ENCODE measurements at regions not wholly inside any gene's neighbourhood (a gene's known extent, or its start where the extent isn't known, plus 50 kb on each side); places are given as distances from the start of the nearest gene placed in this dataset.

GRCh38 chr13:44229371-44230030, 144.1 kb upstream of the SERP2 start:
- DNase-seq: no peak

GRCh38 chr13:44230071-44230470, 143.6 kb upstream of the SERP2 start:
- no peak for DNase-seq

- no peak for DNase-seq
Measured at GRCh38 chr13:44230736-44231135, 142.9 kb upstream of the SERP2 start.

- DNase-seq: no peak
Measured at GRCh38 chr13:44231786-44232516, 141.7 kb upstream of the SERP2 start.

- DNase-seq: no peak
Measured at GRCh38 chr13:44232774-44233173, 140.8 kb upstream of the SERP2 start.

- no peak for DNase-seq
Measured at GRCh38 chr13:44234566-44234965, 139.1 kb upstream of the SERP2 start.

GRCh38 chr13:44236370-44236769, 137.3 kb upstream of the SERP2 start:
- DNase-seq: no peak

GRCh38 chr13:44236801-44237207, 136.8 kb upstream of the SERP2 start:
- no peak for DNase-seq

- DNase-seq: no peak
Measured at GRCh38 chr13:44237276-44237767, 136.3 kb upstream of the SERP2 start.

- DNase-seq: no peak
Measured at GRCh38 chr13:44237881-44238421, 135.7 kb upstream of the SERP2 start.

- no peak for DNase-seq
Measured at GRCh38 chr13:44240611-44241145, 132.9 kb upstream of the SERP2 start.

- DNase-seq: no peak
Measured at GRCh38 chr13:44241638-44242037, 132.0 kb upstream of the SERP2 start.

GRCh38 chr13:44242766-44243165, 130.9 kb upstream of the SERP2 start:
- DNase-seq: no peak

- peak; percentile 65 to 73 for DNase-seq
Measured at GRCh38 chr13:44243198-44243857, 130.3 kb upstream of the SERP2 start.

GRCh38 chr13:44244288-44244687, 129.3 kb upstream of the SERP2 start:
- DNase-seq: no peak

GRCh38 chr13:44249431-44249836, 124.2 kb upstream of the SERP2 start:
- DNase-seq: no peak

GRCh38 chr13:44252938-44253337, 120.7 kb upstream of the SERP2 start:
- DNase-seq: no peak

GRCh38 chr13:44255771-44256364, 117.8 kb upstream of the SERP2 start:
- no peak for DNase-seq

- DNase-seq: no peak
Measured at GRCh38 chr13:44257796-44258195, 115.8 kb upstream of the SERP2 start.

- no peak for DNase-seq
Measured at GRCh38 chr13:44259045-44260027, 114.3 kb upstream of the SERP2 start.

GRCh38 chr13:44260336-44260735, 113.3 kb upstream of the SERP2 start:
- no peak for DNase-seq

Data from NCI-H526 (cell line).